ENCODE measurements at regions not wholly inside any gene's neighbourhood (a gene's known extent, or its start where the extent isn't known, plus 50 kb on each side); places are given as distances from the start of the nearest gene placed in this dataset.

DNA sequence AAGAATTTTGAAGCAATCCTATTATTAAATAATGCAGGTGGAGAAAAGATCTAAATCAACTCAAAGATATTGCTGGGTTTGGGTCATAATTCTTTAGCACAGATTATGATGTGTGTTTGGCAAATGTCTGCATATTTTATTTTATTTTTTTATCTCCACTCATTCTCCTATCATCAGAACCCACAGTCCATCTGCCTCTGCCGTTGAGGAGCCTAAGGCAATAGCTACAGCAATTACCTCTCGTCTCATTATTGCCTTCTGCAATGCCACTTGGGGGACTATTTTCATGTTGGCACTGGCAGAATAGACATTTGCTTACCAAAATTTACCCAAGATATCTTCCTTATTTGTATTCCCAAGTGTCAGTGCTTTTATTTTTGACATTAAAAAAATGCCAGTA, 815.9 kb upstream of the CNTNAP5 start:
- DNase-seq: no peak

DNA sequence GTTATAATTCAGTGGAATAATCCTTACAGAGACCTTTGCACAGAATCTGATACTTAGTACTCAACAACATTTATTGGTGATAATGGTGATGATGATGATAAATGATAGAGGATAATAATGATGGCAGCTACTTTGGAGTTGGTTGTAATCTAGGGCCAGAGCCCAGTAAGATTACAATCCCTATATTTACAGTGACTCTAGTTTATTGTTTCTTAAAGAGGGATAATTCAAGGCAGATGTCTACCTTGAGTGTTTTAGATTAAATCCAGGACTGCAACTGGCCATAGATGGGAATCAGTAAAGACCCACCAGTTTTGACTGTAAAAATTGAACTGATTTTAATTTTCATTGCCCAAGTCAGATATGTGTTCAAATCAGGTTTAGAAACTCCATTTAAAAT, 813.9 kb upstream of the CNTNAP5 start:
- DNase-seq: no peak

DNA sequence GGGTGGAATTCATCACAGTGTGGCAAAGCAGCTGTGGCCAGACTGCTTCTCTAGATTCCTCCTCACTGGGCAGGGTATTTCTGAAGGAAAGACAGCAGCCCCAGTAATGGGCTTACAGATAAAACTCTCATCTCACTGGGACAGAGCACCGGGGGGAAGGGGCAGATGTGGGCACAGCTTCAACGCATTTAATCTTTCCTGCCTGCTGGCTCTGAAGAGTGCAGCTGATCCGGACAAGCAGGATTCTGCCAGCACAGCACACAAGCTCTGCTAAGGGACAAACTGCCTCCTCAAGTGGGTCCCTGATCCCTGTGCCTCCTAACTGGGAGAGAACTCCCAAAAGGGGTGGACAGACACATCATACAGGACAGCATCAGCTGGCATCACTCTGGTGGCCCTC, 779.9 kb upstream of the CNTNAP5 start:
- DNase-seq: no peak

DNA sequence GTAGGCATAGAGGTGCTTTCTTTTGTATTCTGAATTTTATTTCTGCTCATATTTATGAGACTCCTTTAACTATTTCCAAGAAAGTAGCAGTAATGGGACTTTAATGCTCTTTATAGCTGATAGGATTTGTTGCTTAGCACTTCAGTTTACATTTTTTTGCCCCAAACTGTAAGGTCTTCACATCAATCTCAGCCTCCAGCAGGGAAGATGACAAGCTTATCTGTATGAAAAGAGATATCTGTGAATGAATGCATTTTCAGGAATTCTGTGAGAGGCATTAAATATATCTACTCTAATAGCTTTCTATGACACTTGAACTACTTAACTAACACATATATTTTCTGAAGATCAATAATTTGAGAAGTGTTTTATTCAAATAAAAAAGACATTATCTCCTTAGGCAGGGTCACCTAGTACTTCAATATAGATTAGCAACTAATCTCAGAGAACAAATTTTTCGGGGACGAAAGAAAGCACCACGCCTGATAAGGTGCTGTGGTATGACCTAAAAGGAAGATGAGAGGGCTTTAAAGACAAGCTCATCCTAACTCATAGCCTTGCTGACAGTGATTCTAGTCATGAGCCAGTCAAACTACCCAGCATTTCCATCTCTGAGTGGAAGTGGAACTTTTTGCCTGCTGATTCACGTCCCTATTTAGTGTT, 766.1 kb upstream of the CNTNAP5 start:
- DNase-seq: no peak

DNA sequence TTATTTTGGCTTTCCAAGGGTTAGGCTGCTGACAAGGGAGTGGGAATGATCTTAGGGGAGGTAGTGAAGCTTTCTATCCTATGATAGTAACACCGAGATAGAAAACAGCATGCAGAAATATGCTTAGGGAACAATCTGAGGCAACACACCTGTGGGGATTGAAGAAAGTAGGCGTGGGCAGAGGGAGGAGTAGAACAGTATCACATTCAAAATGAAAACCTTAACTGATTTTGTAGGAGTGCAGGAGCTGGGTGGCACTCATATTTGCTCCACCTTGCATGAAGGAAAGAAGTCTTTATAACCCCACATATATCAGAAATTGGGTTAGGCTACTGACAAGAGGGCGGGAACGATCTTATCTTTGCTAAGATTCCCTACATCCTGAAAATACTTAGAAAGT, 762.2 kb upstream of the CNTNAP5 start:
- DNase-seq: no peak

DNA sequence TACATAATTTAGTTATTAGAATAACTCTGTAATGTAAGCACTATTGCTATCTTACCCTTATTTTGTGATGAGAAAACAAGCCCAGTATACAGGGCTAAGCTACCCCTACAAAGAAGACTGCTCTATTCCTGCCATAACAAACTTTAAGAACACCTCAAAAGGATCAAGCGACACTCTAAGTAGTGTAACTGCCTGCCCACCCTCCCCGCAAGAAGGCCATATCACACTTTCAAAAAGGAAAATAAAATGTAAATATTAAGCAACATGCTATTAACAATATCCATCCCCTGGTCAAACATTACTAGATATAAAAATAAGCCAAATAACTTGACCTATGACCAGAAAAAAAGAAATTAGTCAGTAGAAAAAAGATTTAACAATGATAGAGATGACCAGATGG, 741.7 kb upstream of the CNTNAP5 start:
- DNase-seq: no peak

DNA sequence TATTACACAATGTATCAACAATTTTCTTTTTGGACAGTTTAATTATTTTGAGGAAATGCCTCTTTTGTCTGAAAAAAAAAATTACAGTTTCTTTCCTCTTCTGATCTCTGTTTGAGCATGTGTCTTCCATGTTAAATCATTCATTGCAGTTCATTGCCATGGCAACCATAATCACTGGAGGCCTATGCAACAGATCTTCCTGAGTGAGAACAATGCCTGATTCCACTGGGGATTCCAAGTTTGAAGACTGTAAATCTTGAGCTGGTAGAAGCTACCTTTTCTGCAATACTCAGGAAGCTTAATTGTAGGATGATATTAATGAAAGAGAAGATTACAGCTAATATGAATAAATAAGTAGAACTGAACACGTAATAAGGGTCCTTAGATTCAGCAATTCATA, 721.4 kb upstream of the CNTNAP5 start:
- DNase-seq: no peak

Measured in CD4-positive, alpha-beta T cell treated with Interleukin-12 subunit alpha and Interleukin-12 subunit beta, for 1 hour (primary cell).